H1 (cell line): ENCODE measurements at regions not wholly inside any gene's neighbourhood (a gene's known extent, or its start where the extent isn't known, plus 50 kb on each side); places are given as distances from the start of the nearest gene placed in this dataset.

ENCODE experiments used
- EZH2 ChIP-seq: fragments of 200-600 bp; sonication (generic); IDR thresholded peaks from 2 replicates; pipeline ENCODE4 v1.7.1; 2012; ENCODE audit warnings: low read depth, mild to moderate bottlenecking, moderate library complexity, low read length, inconsistent platforms; ENCODE audit not compliant: severe bottlenecking
- HDAC2 ChIP-seq, 2 experiments: fragments of 300-600 bp in 1 of 2; sonication (generic) in 1 of 2; IDR thresholded peaks; 2 replicates each; pipeline ENCODE4 v1.6.1; 2011 to 2012; ENCODE audit warnings: low read depth in 2 of 2, low read length in 2 of 2, mild to moderate bottlenecking in 2 of 2, moderate library complexity in 2 of 2, borderline replicate concordance in 1 of 2, inconsistent platforms in 1 of 2
- MAFK ChIP-seq: IDR thresholded peaks from 2 replicates; pipeline ENCODE4 v1.6.1; 2012; ENCODE audit warnings: low read depth, mild to moderate bottlenecking, improper control_type of control experiment, low read length
- NANOG ChIP-seq: IDR thresholded peaks from 2 replicates; pipeline ENCODE4 v1.6.1; 2011; ENCODE audit warnings: low read length, low read depth, mild to moderate bottlenecking, inconsistent platforms; ENCODE audit not compliant: insufficient read depth, poor library complexity, severe bottlenecking
- NRF1 ChIP-seq: IDR thresholded peaks from 2 replicates; pipeline ENCODE4 v1.6.1; 2011; ENCODE audit warnings: mild to moderate bottlenecking, low read depth, low read length, improper control_type of control experiment
- SAP30 ChIP-seq: fragments of 300-600 bp; sonication (generic); IDR thresholded peaks from 2 replicates; pipeline ENCODE4 v1.7.1; 2012; ENCODE audit warnings: low read length, moderate library complexity, mild to moderate bottlenecking, inconsistent platforms; ENCODE audit not compliant: insufficient read depth, insufficient replicate concordance

- TF ChIP-seq NRF1 (no peak), NANOG (no peak), EZH2 (no peak), HDAC2 (IDR thresholded peaks at IDR 0.05; ENCODE audit: borderline replicate concordance in 1 of 2, low read depth in 2 of 2, low read length in 2 of 2) (no peak), MAFK (no peak), SAP30 (no peak)
Observed at GRCh38 chr3:166897811-166898210, 482.3 kb downstream of the ZBBX start (continued).
